K562 (cell line): ENCODE measurements at regions not wholly inside any gene's neighbourhood (a gene's known extent, or its start where the extent isn't known, plus 50 kb on each side); places are given as distances from the start of the nearest gene placed in this dataset.

Experiments
- ATAC-seq: fragments of 200-7000 bp; cut with Tn5 transposase; 3 replicates; pipeline ENCODE4 v1.9.1; 2020; ENCODE audit warnings: moderate library complexity
- BruUV-seq: library from RNA; stranded (reverse); fragments of 400-500 nt; replicated peaks from 2 replicates; lab custom pipeline; 2021; lab: Mats Ljungman, UMichigan
- CTCF ChIA-PET: fragments of 300-600 bp; formaldehyde crosslinking; extraction: SDS; loops from one replicate; lab custom pipeline; 2021; ENCODE audit warnings: low intra/inter-chr PET ratio; lab: Yijun Ruan, JAX
- POLR2A ChIA-PET: fragments of 300-600, 350-650 bp; sonication (Branson Sonifier 250); formaldehyde crosslinking; extraction: SDS; loops from one replicate; lab custom pipeline; 2021; ENCODE audit warnings: antibody characterized with exemption, inconsistent platforms; lab: Yijun Ruan, JAX
- DNase-seq, 4 experiments: peaks; one replicate each; pipeline versions ENCODE4 v3.0.0 to v3.0.0-alpha.2; 2011 to 2018; ENCODE audit warnings: low spot score in 3 of 4, mixed read lengths in 3 of 4; ENCODE audit errors: extremely low read depth in 1 of 4
- FAIRE-seq: peaks from 2 replicates; lab custom pipeline; 2011; peaks lifted over from hg19 to GRCh38; lab: Jason Lieb, UNC
- H2AFZ ChIP-seq: 2 replicates; pipeline ENCODE4 v1.6.0; 2011; ENCODE audit warnings: low read depth, low read length, control low read depth, inconsistent platforms
- H3K27ac ChIP-seq: fragments of 200-600 bp; 3 replicates; pipeline ENCODE4 v1.8.0; 2011; ENCODE audit warnings: low read depth, mild to moderate bottlenecking, control low read depth, inconsistent platforms, low read length, moderate library complexity, mixed read lengths; ENCODE audit errors: extremely low read depth
- H3K27me3 ChIP-seq, 2 experiments: fragments of 300-600 bp in 1 of 2; 2 replicates in 1 of 2; 3 replicates in 1 of 2; pipeline versions ENCODE4 v1.6.0 to v1.8.0; 2011; ENCODE audit warnings: inconsistent platforms in 2 of 2, low read length in 2 of 2, mild to moderate bottlenecking in 1 of 2, mixed read lengths in 1 of 2, moderate library complexity in 1 of 2; ENCODE audit not compliant: control insufficient read depth in 2 of 2, insufficient read depth in 2 of 2
- H3K36me3 ChIP-seq: fragments of 300-600 bp; 3 replicates; pipeline ENCODE4 v1.8.0; 2011; ENCODE audit warnings: mild to moderate bottlenecking, low read length, inconsistent platforms; ENCODE audit not compliant: control insufficient read depth, insufficient read depth
- H3K4me1 ChIP-seq, 2 experiments: fragments of 200-600 bp in 1 of 2; replicated peaks in 1 of 2; 2 replicates in 1 of 2; 3 replicates in 1 of 2; pipeline versions ENCODE4 v1.5.1 to v1.8.0; 2011; ENCODE audit warnings: inconsistent platforms in 2 of 2, low read length in 2 of 2, mild to moderate bottlenecking in 1 of 2, mixed read lengths in 1 of 2, moderate library complexity in 1 of 2; ENCODE audit not compliant: control insufficient read depth in 2 of 2, insufficient read depth in 2 of 2
- H3K4me2 ChIP-seq: 2 replicates; pipeline ENCODE4 v1.6.1; 2011; ENCODE audit warnings: low read length, control low read depth, inconsistent platforms, mixed read lengths; ENCODE audit not compliant: insufficient read depth
- H3K4me3 ChIP-seq: fragments of 200-600 bp; sonication (generic), shearing (Covaris generic); 2 replicates; pipeline ENCODE4 v1.5.1; 2016; ENCODE audit warnings: control low read depth, inconsistent platforms
- H3K79me2 ChIP-seq: fragments of 200-600 bp; 3 replicates; pipeline ENCODE4 v1.8.0; 2011; ENCODE audit warnings: low read length, inconsistent platforms; ENCODE audit not compliant: control insufficient read depth, insufficient read depth
- H3K9ac ChIP-seq, 2 experiments: 2 replicates each; pipeline versions ENCODE4 v1.6.0 to v1.6.1; 2011; ENCODE audit warnings: low read depth in 2 of 2, low read length in 2 of 2, control low read depth in 1 of 2, inconsistent platforms in 1 of 2, mild to moderate bottlenecking in 1 of 2, mixed read lengths in 1 of 2; ENCODE audit not compliant: insufficient read depth in 1 of 2
- H3K9me1 ChIP-seq: one replicate; pipeline ENCODE4 v1.6.0; 2011; ENCODE audit warnings: inconsistent platforms, mild to moderate bottlenecking, low read length, moderate library complexity; ENCODE audit not compliant: control insufficient read depth, insufficient read depth
- H3K9me3 ChIP-seq: replicated peaks from 2 replicates; pipeline ENCODE4 v1.5.1; 2011; ENCODE audit warnings: low read depth, low read length, inconsistent platforms; ENCODE audit not compliant: control insufficient read depth, insufficient read depth
- H4K20me1 ChIP-seq: replicated peaks from 2 replicates; pipeline ENCODE4 v1.6.1; 2011; ENCODE audit warnings: low read length, inconsistent platforms, mixed read lengths; ENCODE audit not compliant: control insufficient read depth, insufficient read depth
- ERF ChIP-seq: fragments of 450-650 bp; formaldehyde crosslinking; IDR thresholded peaks from 2 replicates; pipeline ENCODE4 v1.4.0; 2020; ENCODE audit warnings: mild to moderate bottlenecking, mixed read lengths
- MBD2 ChIP-seq: sonication (generic); IDR thresholded peaks from 2 replicates; pipeline ENCODE4 v1.6.1; 2016; ENCODE audit warnings: low read depth, borderline replicate concordance
- POLR2AphosphoS5 ChIP-seq: IDR thresholded peaks from 2 replicates; pipeline ENCODE4 v1.6.1; 2011; ENCODE audit warnings: mild to moderate bottlenecking, low read depth, low read length, moderate library complexity; ENCODE audit not compliant: control insufficient read depth, insufficient read depth
- RAD51 ChIP-seq: fragments of 450-650 bp; IDR thresholded peaks from 2 replicates; pipeline ENCODE4 v1.7.1; 2016; ENCODE audit warnings: low read depth, mild to moderate bottlenecking, borderline replicate concordance
- YY1 ChIP-seq, 3 experiments: IDR thresholded peaks; 2 replicates each; pipeline ENCODE4 v1.6.1; 2011; ENCODE audit warnings: low read length in 2 of 3, mild to moderate bottlenecking in 2 of 3, moderate library complexity in 2 of 3, borderline replicate concordance in 1 of 3, control low read depth in 1 of 3, low read depth in 1 of 3; ENCODE audit not compliant: insufficient read depth in 3 of 3, insufficient replicate concordance in 2 of 3, control insufficient read depth in 1 of 3, insufficient read length in 1 of 3; ENCODE audit errors: extremely low read depth in 1 of 3
- ZSCAN29 ChIP-seq: fragments of 450-650 bp; IDR thresholded peaks from 2 replicates; pipeline ENCODE4 v1.6.1; 2017
- WGBS: fragments of 100-300 bp; shearing (Covaris generic); methylation state at CpG from one replicate; pipeline ENCODE4 v1.1.6; 2016; ENCODE audit warnings: low coverage, mixed read lengths; ENCODE audit not compliant: insufficient coverage; ENCODE audit errors: missing lambda C conversion rate; 5-methylcytosine and 5-hydroxymethylcytosine counted together
- in situ Hi-C: fragments of 300-500 bp; cut with MboI; formaldehyde crosslinking; loops from 4 replicates; pipeline ENCODE4 v1.15.0; 2018; ENCODE audit warnings: inconsistent platforms, mixed read lengths
- intact Hi-C: fragments of 100-400 bp; cut with micrococcal nuclease; formaldehyde crosslinking; loops from 2 replicates; pipeline ENCODE4 v1.14.2; 2022
- TF ChIP-seq, protein P1 (sequence below): fragments of 250-450 bp; sonication (Bioruptor Pico); IDR thresholded peaks from 2 replicates; pipeline ENCODE4 v1.4.0; 2020; ENCODE audit warnings: mild to moderate bottlenecking

- H3K9me3 ChIP-seq, result no peaks in the 10 kb centered on the region
- POLR2A ChIA-PET, result no interaction called here
- no peak for TF ChIP-seq POLR2AphosphoS5
- TF ChIP-seq RAD51, result no peak
- no peak for TF ChIP-seq YY1 (IDR thresholded peaks at IDR 0.05; ENCODE audit: borderline replicate concordance in 1 of 3, control insufficient read depth in 1 of 3, extremely low read depth in 1 of 3, insufficient read depth in 3 of 3, insufficient read length in 1 of 3, insufficient replicate concordance in 2 of 3, low read depth in 1 of 3, low read length in 2 of 3)
- TF ChIP-seq ZSCAN29, result no peak
- no peak for TF ChIP-seq MBD2
- no peak for TF ChIP-seq ERF (CRISPR knock-in tag)
- TF ChIP-seq, protein P1, sequence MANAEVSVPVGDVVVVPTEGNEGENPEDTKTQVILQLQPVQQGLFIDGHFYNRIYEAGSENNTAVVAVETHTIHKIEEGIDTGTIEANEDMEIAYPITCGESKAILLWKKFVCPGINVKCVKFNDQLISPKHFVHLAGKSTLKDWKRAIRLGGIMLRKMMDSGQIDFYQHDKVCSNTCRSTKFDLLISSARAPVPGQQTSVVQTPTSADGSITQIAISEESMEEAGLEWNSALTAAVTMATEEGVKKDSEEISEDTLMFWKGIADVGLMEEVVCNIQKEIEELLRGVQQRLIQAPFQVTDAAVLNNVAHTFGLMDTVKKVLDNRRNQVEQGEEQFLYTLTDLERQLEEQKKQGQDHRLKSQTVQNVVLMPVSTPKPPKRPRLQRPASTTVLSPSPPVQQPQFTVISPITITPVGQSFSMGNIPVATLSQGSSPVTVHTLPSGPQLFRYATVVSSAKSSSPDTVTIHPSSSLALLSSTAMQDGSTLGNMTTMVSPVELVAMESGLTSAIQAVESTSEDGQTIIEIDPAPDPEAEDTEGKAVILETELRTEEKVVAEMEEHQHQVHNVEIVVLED (CRISPR knock-in tag), result no peak
- TF ChIP-seq, all 486 proteins: peak for 0
Observed at GRCh38 chr2:173834141-173834540, 131.0 kb downstream of the SP3 start.

More at GRCh38 chr2:173834141-173834540, 131.0 kb downstream of the SP3 start:
- Histone ChIP-seq H3K36me3 (no peaks in the 10 kb centered on the region), H3K9me1 (no peaks in the 10 kb centered on the region), H3K4me2 (no peak overlapping the region), H2AFZ (no peak overlapping the region), H3K79me2 (no peaks in the 10 kb centered on the region), H3K27me3 (peaks cover 33 to 55% of the 10 kb centered on the region in 2 experiments), H3K4me1 (no peaks in the 10 kb centered on the region), H3K27ac (no peak overlapping the region), H3K9ac (no peak overlapping the region), H4K20me1 (no peaks in the 10 kb centered on the region), H3K4me3 (no peak overlapping the region)
- in situ Hi-C loops (no loop called here), intact Hi-C loops (no loop called here)
- no TSS peak for BruUV-seq
- no peak for ATAC-seq
- DNase-seq, result no peak
- no peak for FAIRE-seq
- CTCF ChIA-PET, result no interaction called here
- 0% methylated on average over 2 of the region's 2 CpGs for WGBS
